Muscle layer of colon (tissue), 2 donors: ENCODE measurements at regions not wholly inside any gene's neighbourhood (a gene's known extent, or its start where the extent isn't known, plus 50 kb on each side); places are given as distances from the start of the nearest gene placed in this dataset.

Experiments
- H3K27ac ChIP-seq: one replicate; pipeline ENCODE4 v1.7.0; 2013; ENCODE audit warnings: low read depth, mild to moderate bottlenecking, low read length, moderate library complexity
- H3K27me3 ChIP-seq, 2 donors: one replicate each; pipeline ENCODE4 v1.7.0; 2013; ENCODE audit warnings: low read length in 2 of 2, mild to moderate bottlenecking in 2 of 2; ENCODE audit not compliant: insufficient read depth in 2 of 2, control insufficient read depth in 1 of 2
- H3K36me3 ChIP-seq: one replicate; pipeline ENCODE4 v1.7.0; 2013; ENCODE audit warnings: mild to moderate bottlenecking, low read length; ENCODE audit not compliant: insufficient read depth
- H3K4me1 ChIP-seq: one replicate; pipeline ENCODE4 v1.7.0; 2013; ENCODE audit warnings: mild to moderate bottlenecking, low read length; ENCODE audit not compliant: insufficient read depth
- H3K4me3 ChIP-seq, 2 donors: one replicate each; pipeline ENCODE4 v1.7.0; 2013; ENCODE audit warnings: low read length in 2 of 2, low read depth in 1 of 2, mild to moderate bottlenecking in 1 of 2, moderate library complexity in 1 of 2
- H3K9ac ChIP-seq: one replicate; pipeline ENCODE4 v1.7.0; 2013; ENCODE audit warnings: low read length
- H3K9me3 ChIP-seq: one replicate; pipeline ENCODE4 v1.7.0; 2013; ENCODE audit warnings: mild to moderate bottlenecking, low read length
- donor health status: abdominal sarcoma.
- donor health status: Adenocarcinoma of cecum.

- no peak overlapping the region for H3K9ac ChIP-seq
- H3K27me3 ChIP-seq, result no peaks in the 10 kb centered on the region
- no peak overlapping the region for H3K27ac ChIP-seq
- no peaks in the 10 kb centered on the region for H3K36me3 ChIP-seq
- H3K4me3 ChIP-seq, result no peak overlapping the region
- H3K9me3 ChIP-seq, result no peaks in the 10 kb centered on the region
- no peaks in the 10 kb centered on the region for H3K4me1 ChIP-seq
Observed at GRCh38 chr1:59089036-59089798, 207.7 kb upstream of the FGGY start.

- H3K9me3 ChIP-seq, result no peaks in the 10 kb centered on the region
- no peaks in the 10 kb centered on the region for H3K27me3 ChIP-seq
- no peak overlapping the region for H3K9ac ChIP-seq
- H3K4me1 ChIP-seq, result no peaks in the 10 kb centered on the region
- no peak overlapping the region for H3K4me3 ChIP-seq
- no peak overlapping the region for H3K27ac ChIP-seq
- no peaks in the 10 kb centered on the region for H3K36me3 ChIP-seq
Observed at GRCh38 chr1:59089922-59090457, 206.9 kb upstream of the FGGY start.

GRCh38 chr1:59092126-59092525 is 204.8 kb upstream of the FGGY start:
- Histone ChIP-seq H3K9me3 (no peaks in the 10 kb centered on the region), H3K4me3 (no peak overlapping the region), H3K36me3 (no peaks in the 10 kb centered on the region), H3K9ac (no peak overlapping the region), H3K4me1 (no peaks in the 10 kb centered on the region), H3K27me3 (no peaks in the 10 kb centered on the region), H3K27ac (no peak overlapping the region)

GRCh38 chr1:59094001-59094400 is 202.9 kb upstream of the FGGY start:
- H3K4me1 ChIP-seq, result no peaks in the 10 kb centered on the region
- no peak overlapping the region for H3K9ac ChIP-seq
- H3K27ac ChIP-seq, result no peak overlapping the region
- no peaks in the 10 kb centered on the region for H3K9me3 ChIP-seq
- H3K27me3 ChIP-seq, result no peaks in the 10 kb centered on the region
- no peak overlapping the region for H3K4me3 ChIP-seq
- no peaks in the 10 kb centered on the region for H3K36me3 ChIP-seq

GRCh38 chr1:59096501-59096900 is 200.4 kb upstream of the FGGY start:
- Histone ChIP-seq H3K4me3 (no peak overlapping the region), H3K4me1 (no peaks in the 10 kb centered on the region), H3K9me3 (no peaks in the 10 kb centered on the region), H3K27me3 (no peaks in the 10 kb centered on the region), H3K9ac (no peak overlapping the region), H3K27ac (no peak overlapping the region), H3K36me3 (no peaks in the 10 kb centered on the region)

GRCh38 chr1:59098655-59099054 is 198.2 kb upstream of the FGGY start:
- no peaks in the 10 kb centered on the region for H3K36me3 ChIP-seq
- no peaks in the 10 kb centered on the region for H3K4me1 ChIP-seq
- H3K27me3 ChIP-seq, result no peaks in the 10 kb centered on the region
- H3K27ac ChIP-seq, result no peak overlapping the region
- H3K4me3 ChIP-seq, result no peak overlapping the region
- H3K9me3 ChIP-seq, result no peaks in the 10 kb centered on the region
- no peak overlapping the region for H3K9ac ChIP-seq

GRCh38 chr1:59100708-59101374 is 196.1 kb upstream of the FGGY start:
- Histone ChIP-seq H3K9me3 (no peaks in the 10 kb centered on the region), H3K9ac (no peak overlapping the region), H3K27me3 (no peaks in the 10 kb centered on the region), H3K4me1 (no peaks in the 10 kb centered on the region), H3K36me3 (no peaks in the 10 kb centered on the region), H3K4me3 (no peak overlapping the region), H3K27ac (no peak overlapping the region)

GRCh38 chr1:59101518-59101917 is 195.4 kb upstream of the FGGY start:
- no peaks in the 10 kb centered on the region for H3K4me1 ChIP-seq
- no peaks in the 10 kb centered on the region for H3K36me3 ChIP-seq
- H3K9ac ChIP-seq, result no peak overlapping the region
- no peak overlapping the region for H3K27ac ChIP-seq
- no peak overlapping the region for H3K4me3 ChIP-seq
- H3K9me3 ChIP-seq, result no peaks in the 10 kb centered on the region
- no peaks in the 10 kb centered on the region for H3K27me3 ChIP-seq

GRCh38 chr1:59103457-59103856 is 193.4 kb upstream of the FGGY start:
- H3K27ac ChIP-seq, result no peak overlapping the region
- H3K9ac ChIP-seq, result no peak overlapping the region
- no peaks in the 10 kb centered on the region for H3K9me3 ChIP-seq
- H3K4me3 ChIP-seq, result no peak overlapping the region
- no peaks in the 10 kb centered on the region for H3K27me3 ChIP-seq
- H3K36me3 ChIP-seq, result no peaks in the 10 kb centered on the region
- H3K4me1 ChIP-seq, result no peaks in the 10 kb centered on the region

GRCh38 chr1:59104191-59104760 is 192.6 kb upstream of the FGGY start:
- Histone ChIP-seq H3K4me3 (no peak overlapping the region), H3K27me3 (no peaks in the 10 kb centered on the region), H3K27ac (no peak overlapping the region), H3K9ac (no peak overlapping the region), H3K9me3 (no peaks in the 10 kb centered on the region), H3K4me1 (no peaks in the 10 kb centered on the region), H3K36me3 (no peaks in the 10 kb centered on the region)

GRCh38 chr1:59105548-59106507 is 191.1 kb upstream of the FGGY start:
- H3K27ac ChIP-seq, result no peak overlapping the region

More at GRCh38 chr1:59105548-59106507, 191.1 kb upstream of the FGGY start:
- Histone ChIP-seq H3K36me3 (no peaks in the 10 kb centered on the region), H3K9me3 (no peaks in the 10 kb centered on the region), H3K4me1 (no peaks in the 10 kb centered on the region), H3K4me3 (no peak overlapping the region), H3K27me3 (no peaks in the 10 kb centered on the region), H3K9ac (no peak overlapping the region)
